CD14-positive monocyte (primary cell): ENCODE measurements at regions not wholly inside any gene's neighbourhood (a gene's known extent, or its start where the extent isn't known, plus 50 kb on each side); places are given as distances from the start of the nearest gene placed in this dataset.
A peak's percentile ranks its signal among the peaks of the same experiment; 100 is the strongest.

ENCODE experiments used
- DNase-seq, 3 donors: peaks; one replicate each; pipeline ENCODE4 v3.0.0-alpha.2; 2011 to 2022
- H2AFZ ChIP-seq: 2 replicates; pipeline ENCODE4 v1.6.0; 2012; ENCODE audit warnings: mild to moderate bottlenecking, low read depth, low read length, inconsistent platforms; ENCODE audit not compliant: insufficient read depth, poor library complexity, severe bottlenecking
- H3K27ac ChIP-seq, 2 donors: 1 replicate in 1 of 2; 2 replicates in 1 of 2; pipeline ENCODE4 v1.5.1; 2012 to 2013; ENCODE audit warnings: low read length in 2 of 2, control low read depth in 1 of 2, inconsistent platforms in 1 of 2, low read depth in 1 of 2, mild to moderate bottlenecking in 1 of 2
- H3K27me3 ChIP-seq, 2 donors: one replicate each; pipeline versions ENCODE4 v1.6.0 to v1.6.1; 2011 to 2013; ENCODE audit warnings: low read length in 2 of 2; ENCODE audit not compliant: control insufficient read depth in 2 of 2, insufficient read depth in 2 of 2
- H3K36me3 ChIP-seq, 2 donors: replicated peaks in 1 of 2; 1 replicate in 1 of 2; 2 replicates in 1 of 2; pipeline versions ENCODE4 v1.5.1 to v1.6.1; 2012 to 2013; ENCODE audit warnings: low read length in 2 of 2, control low read depth in 1 of 2, inconsistent platforms in 1 of 2, mild to moderate bottlenecking in 1 of 2; ENCODE audit not compliant: insufficient read depth in 2 of 2, control insufficient read depth in 1 of 2
- H3K4me1 ChIP-seq, 2 donors: 1 replicate in 1 of 2; 2 replicates in 1 of 2; pipeline versions ENCODE4 v1.5.1 to v1.6.1; 2012 to 2013; ENCODE audit warnings: low read length in 2 of 2, control low read depth in 1 of 2, inconsistent platforms in 1 of 2, mild to moderate bottlenecking in 1 of 2, moderate library complexity in 1 of 2; ENCODE audit not compliant: insufficient read depth in 2 of 2, control insufficient read depth in 1 of 2
- H3K4me2 ChIP-seq: replicated peaks from 2 replicates; pipeline ENCODE3; 2012; ENCODE audit warnings: low read length, moderate library complexity, mild to moderate bottlenecking; ENCODE audit not compliant: poor library complexity, severe bottlenecking; ENCODE audit errors: extremely low read depth
- H3K4me3 ChIP-seq, 3 experiments: fragments of 200-600 bp in 1 of 3; sonication (generic) in 1 of 3; replicated peaks in 1 of 3; 1 replicate in 2 of 3; 2 replicates in 1 of 3; pipeline ENCODE4 v1.5.1; 2011 to 2013; ENCODE audit warnings: low read length in 3 of 3, mild to moderate bottlenecking in 3 of 3, control low read depth in 2 of 3, low read depth in 2 of 3, inconsistent platforms in 1 of 3, moderate library complexity in 1 of 3
- H3K79me2 ChIP-seq: 2 replicates; pipeline ENCODE4 v1.6.0; 2012; ENCODE audit warnings: mild to moderate bottlenecking, control low read depth, inconsistent platforms, low read length, moderate library complexity; ENCODE audit not compliant: insufficient read depth
- H3K9ac ChIP-seq: 2 replicates; pipeline ENCODE4 v1.6.0; 2017; ENCODE audit warnings: low read length, mild to moderate bottlenecking; ENCODE audit not compliant: insufficient read depth, poor library complexity, severe bottlenecking
- H3K9me3 ChIP-seq, 2 donors: replicated peaks in 1 of 2; 1 replicate in 1 of 2; 2 replicates in 1 of 2; pipeline versions ENCODE4 v1.5.1 to v1.6.1; 2012 to 2013; ENCODE audit warnings: low read length in 2 of 2, control low read depth in 1 of 2; ENCODE audit not compliant: control insufficient read depth in 1 of 2, insufficient read depth in 1 of 2
- H4K20me1 ChIP-seq: 2 replicates; pipeline ENCODE4 v1.6.0; 2012; ENCODE audit warnings: mild to moderate bottlenecking, low read length, control low read depth, moderate library complexity; ENCODE audit not compliant: insufficient read depth
- H3K27ac Mint-ChIP-seq, 7 donors: one replicate each; pipeline ENCODE4 v1.8.0; 2020; ENCODE audit warnings: mild to moderate bottlenecking in 7 of 7, mixed read lengths in 7 of 7, moderate library complexity in 6 of 7, inconsistent platforms in 2 of 7
- H3K27me3 Mint-ChIP-seq, 3 donors: one replicate each; pipeline ENCODE4 v1.8.0; 2021 to 2022; ENCODE audit warnings: low read depth in 3 of 3, mild to moderate bottlenecking in 3 of 3, mixed read lengths in 3 of 3, moderate library complexity in 3 of 3, inconsistent platforms in 1 of 3
- H3K36me3 Mint-ChIP-seq, 2 donors: one replicate each; pipeline ENCODE4 v1.8.0; 2020; ENCODE audit warnings: mixed read lengths in 2 of 2, inconsistent platforms in 1 of 2, mild to moderate bottlenecking in 1 of 2
- H3K4me1 Mint-ChIP-seq: one replicate; pipeline ENCODE4 v1.8.0; 2020; ENCODE audit warnings: mild to moderate bottlenecking, mixed read lengths
- H3K4me3 Mint-ChIP-seq, 2 donors: one replicate each; pipeline ENCODE4 v1.8.0; 2020; ENCODE audit warnings: mild to moderate bottlenecking in 2 of 2, mixed read lengths in 2 of 2, moderate library complexity in 1 of 2
- H3K9me3 Mint-ChIP-seq, 7 donors: one replicate each; pipeline ENCODE4 v1.8.0; 2020 to 2022; ENCODE audit warnings: mixed read lengths in 7 of 7, mild to moderate bottlenecking in 6 of 7, moderate library complexity in 6 of 7, inconsistent platforms in 2 of 7
- whole genome bisulfite sequencing: methylation state at CpG from one replicate; pipeline ENCODE4 v1.1.5; 2013; ENCODE audit warnings: missing lambda C conversion rate; ENCODE audit not compliant: insufficient coverage; 5-methylcytosine and 5-hydroxymethylcytosine counted together
- intact Hi-C, 2 donors: fragments of 100-400 bp; cut with micrococcal nuclease; formaldehyde crosslinking; loops; one replicate each; pipeline versions ENCODE4 v1.15.0 to v1.15.1; 2023
- TF ChIP-seq, protein P1 (sequence below): fragments of 200-600 bp; IDR thresholded peaks from one replicate; pipeline ENCODE4 v1.8.0; 2022; ENCODE audit warnings: antibody characterized with exemption, mild to moderate bottlenecking

DNA sequence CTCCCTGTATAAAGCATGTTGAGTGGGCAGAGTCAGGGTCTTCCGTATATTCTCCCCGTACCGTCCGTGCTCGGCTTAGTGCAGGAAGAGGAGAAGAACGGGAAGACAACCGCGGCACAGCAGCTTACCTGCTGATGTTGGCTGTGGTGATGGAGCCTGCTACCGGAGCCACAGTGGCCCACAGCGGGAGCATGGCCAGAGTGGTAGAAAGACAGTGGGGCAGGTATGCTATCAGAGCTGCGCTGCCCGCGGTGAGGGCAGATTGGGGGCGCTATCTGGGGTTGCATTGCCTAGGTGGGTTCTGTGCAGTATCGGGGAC is 120.7 kb upstream of the VPREB1 start:
- Histone ChIP-seq H3K4me1 (no peaks in the 10 kb centered on the region), H3K27ac (no peak overlapping the region), H4K20me1 (no peaks in the 10 kb centered on the region), H3K27me3 (peaks cover 0 to 10% of the 10 kb centered on the region in 2 donors), H3K79me2 (no peaks in the 10 kb centered on the region), H2AFZ (no peak overlapping the region), H3K36me3 (no peaks in the 10 kb centered on the region), H3K4me2 (no peak overlapping the region), H3K4me3 (no peak overlapping the region), H3K9ac (no peak overlapping the region), H3K9me3 (peaks cover 0 to 3% of the 10 kb centered on the region in 2 donors)
- no peak for DNase-seq
- TF ChIP-seq, protein P1, sequence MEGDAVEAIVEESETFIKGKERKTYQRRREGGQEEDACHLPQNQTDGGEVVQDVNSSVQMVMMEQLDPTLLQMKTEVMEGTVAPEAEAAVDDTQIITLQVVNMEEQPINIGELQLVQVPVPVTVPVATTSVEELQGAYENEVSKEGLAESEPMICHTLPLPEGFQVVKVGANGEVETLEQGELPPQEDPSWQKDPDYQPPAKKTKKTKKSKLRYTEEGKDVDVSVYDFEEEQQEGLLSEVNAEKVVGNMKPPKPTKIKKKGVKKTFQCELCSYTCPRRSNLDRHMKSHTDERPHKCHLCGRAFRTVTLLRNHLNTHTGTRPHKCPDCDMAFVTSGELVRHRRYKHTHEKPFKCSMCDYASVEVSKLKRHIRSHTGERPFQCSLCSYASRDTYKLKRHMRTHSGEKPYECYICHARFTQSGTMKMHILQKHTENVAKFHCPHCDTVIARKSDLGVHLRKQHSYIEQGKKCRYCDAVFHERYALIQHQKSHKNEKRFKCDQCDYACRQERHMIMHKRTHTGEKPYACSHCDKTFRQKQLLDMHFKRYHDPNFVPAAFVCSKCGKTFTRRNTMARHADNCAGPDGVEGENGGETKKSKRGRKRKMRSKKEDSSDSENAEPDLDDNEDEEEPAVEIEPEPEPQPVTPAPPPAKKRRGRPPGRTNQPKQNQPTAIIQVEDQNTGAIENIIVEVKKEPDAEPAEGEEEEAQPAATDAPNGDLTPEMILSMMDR: no peak
- H3K4me3 Mint-ChIP-seq: no peak overlapping the region
- intact Hi-C loops: no loop called here
- H3K4me1 Mint-ChIP-seq: no peaks in the 10 kb centered on the region
- H3K27ac Mint-ChIP-seq: no peak overlapping the region
- H3K27me3 Mint-ChIP-seq: peaks cover 4 to 15% (median 6%) of the 10 kb centered on the region in 3 donors
- peaks cover 0 to 3% (median 2%) of the 10 kb centered on the region in 7 donors for H3K9me3 Mint-ChIP-seq
- 84% methylated on average over 15 of the region's 15 CpGs for WGBS
- H3K36me3 Mint-ChIP-seq: no peaks in the 10 kb centered on the region

DNA sequence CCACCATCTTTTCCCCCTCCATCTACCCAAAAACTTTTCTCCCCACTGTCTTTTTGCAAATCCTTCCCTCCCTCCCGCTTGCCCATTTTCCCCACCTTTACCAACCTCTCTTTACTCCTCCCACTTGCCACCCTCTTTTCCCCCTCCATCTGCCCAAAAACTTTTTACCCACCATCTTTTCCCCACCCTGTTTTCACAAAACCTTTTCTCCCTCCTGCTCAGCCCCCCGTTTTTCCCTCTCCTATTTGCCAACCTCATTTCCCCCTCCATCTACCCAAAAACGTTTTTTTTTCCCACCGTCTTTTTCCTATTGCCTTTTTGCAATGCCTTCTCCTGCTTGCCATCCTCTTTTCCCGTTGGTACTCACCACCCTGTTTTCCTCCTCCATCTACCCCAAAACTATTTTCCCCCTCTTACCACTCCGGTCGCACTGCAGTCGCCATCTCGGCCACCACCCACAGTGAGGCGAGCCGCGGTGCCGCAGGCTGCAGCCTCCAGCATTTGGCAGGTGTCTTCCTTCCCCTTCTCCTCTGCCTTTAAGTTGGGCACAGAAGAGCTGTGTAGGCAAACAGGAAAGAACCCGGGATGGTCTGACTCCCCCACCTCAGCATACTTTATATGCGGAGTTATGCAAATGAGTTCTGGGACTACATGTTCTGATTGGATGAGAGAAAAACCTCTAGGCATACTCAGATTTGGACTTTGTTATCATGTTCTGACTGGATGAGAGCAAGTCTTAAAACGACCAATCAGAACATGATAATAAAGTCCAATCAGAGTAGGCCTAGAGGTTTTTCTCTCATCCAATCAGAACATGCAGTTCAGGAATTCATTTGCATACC is 121.2 kb upstream of the VPREB1 start:
- Mint-ChIP-seq H3K27ac (peak overlapping the region in 1 of 7 donors; percentile 66), H3K4me3 (peak overlapping the region in 1 of 2 donors; percentile 11), H3K27me3 (peaks cover 4 to 17% (median 6%) of the 10 kb centered on the region in 3 donors), H3K9me3 (peaks cover 0 to 3% (median 2%) of the 10 kb centered on the region in 7 donors), H3K36me3 (no peaks in the 10 kb centered on the region), H3K4me1 (peaks cover 2% of the 10 kb centered on the region)
- peaks cover 4% of the 10 kb centered on the region for H3K79me2 ChIP-seq
- peaks cover 0 to 10% of the 10 kb centered on the region in 2 donors for H3K27me3 ChIP-seq
- H3K27ac ChIP-seq: no peak overlapping the region
- H3K4me2 ChIP-seq: no peak overlapping the region
- no peak overlapping the region for H2AFZ ChIP-seq
- DNase-seq: no peak
- H3K36me3 ChIP-seq: no peaks in the 10 kb centered on the region
- peaks cover 0 to 3% of the 10 kb centered on the region in 2 donors for H3K9me3 ChIP-seq
- H4K20me1 ChIP-seq: no peaks in the 10 kb centered on the region
- WGBS: 91% methylated on average over 13 of the region's 16 CpGs
- no peak overlapping the region for H3K9ac ChIP-seq
- TF ChIP-seq, protein P1: no peak
- no peaks in the 10 kb centered on the region for H3K4me1 ChIP-seq
- intact Hi-C loops: no loop called here
- no peak overlapping the region for H3K4me3 ChIP-seq
